HEK293T (cell line): ENCODE measurements at regions not wholly inside any gene's neighbourhood (a gene's known extent, or its start where the extent isn't known, plus 50 kb on each side); places are given as distances from the start of the nearest gene placed in this dataset.

Source experiments
- ARNT ChIP-seq: fragments of 450-650 bp; IDR thresholded peaks from 2 replicates; pipeline ENCODE4 v1.6.1; 2017; ENCODE audit warnings: mild to moderate bottlenecking
- BHLHE40 ChIP-seq: fragments of 450-650 bp; IDR thresholded peaks from 2 replicates; pipeline ENCODE4 v1.6.1; 2016; ENCODE audit warnings: mild to moderate bottlenecking, moderate library complexity, borderline replicate concordance
- ELF4 ChIP-seq: fragments of 450-650 bp; IDR thresholded peaks from 2 replicates; pipeline ENCODE4 v1.6.1; 2017; ENCODE audit warnings: antibody characterized with exemption
- FOXA1 ChIP-seq: fragments of 450-650 bp; IDR thresholded peaks from 2 replicates; pipeline ENCODE4 v1.6.1; 2016; ENCODE audit warnings: mild to moderate bottlenecking
- FOXK2 ChIP-seq: fragments of 450-650 bp; IDR thresholded peaks from 2 replicates; pipeline ENCODE4 v1.6.1; 2016; ENCODE audit warnings: mild to moderate bottlenecking
- NFRKB ChIP-seq: fragments of 450-650 bp; IDR thresholded peaks from 2 replicates; pipeline ENCODE4 v1.6.1; 2016; ENCODE audit warnings: mild to moderate bottlenecking, moderate library complexity
- SP1 ChIP-seq: fragments of 450-650 bp; IDR thresholded peaks from 2 replicates; pipeline ENCODE4 v1.6.1; 2017
- SUZ12 ChIP-seq: fragments of 450-650 bp; IDR thresholded peaks from 2 replicates; pipeline ENCODE4 v1.6.1; 2016; ENCODE audit warnings: mild to moderate bottlenecking
- TARDBP ChIP-seq: fragments of 450-650 bp; IDR thresholded peaks from 2 replicates; pipeline ENCODE4 v1.6.1; 2016
- ZNF384 ChIP-seq: fragments of 450-650 bp; IDR thresholded peaks from 2 replicates; pipeline ENCODE4 v1.6.1; 2016

- no peak for TF ChIP-seq SUZ12
- TF ChIP-seq SP1 = no peak
- TF ChIP-seq TARDBP = no peak
- TF ChIP-seq NFRKB = no peak
- TF ChIP-seq BHLHE40 = no peak
- TF ChIP-seq FOXK2 = no peak
- no peak for TF ChIP-seq ARNT
- no peak for TF ChIP-seq FOXA1
- no peak for TF ChIP-seq ZNF384
- TF ChIP-seq ELF4 = no peak
These were observed 153.1 kb downstream of the ACTL7B start for GRCh38 chr9:108702681-108703080.
